Coronary artery (tissue), 2 donors: ENCODE measurements at regions not wholly inside any gene's neighbourhood (a gene's known extent, or its start where the extent isn't known, plus 50 kb on each side); places are given as distances from the start of the nearest gene placed in this dataset.
"Not testable (repeated sequence)": the region's sequence is repeated elsewhere in the genome, so short reads cannot be mapped to it uniquely, and the experiment has no call there.

Source experiments
- DNase-seq: peaks from one replicate; pipeline ENCODE4 v3.0.0-alpha.2; 2017; ENCODE audit warnings: low spot score
- H3K27ac ChIP-seq, 2 donors: fragments of 200-600 bp; sonication (generic); one replicate each; pipeline ENCODE4 v1.5.1; 2016 to 2019
- H3K4me3 ChIP-seq: fragments of 200-600 bp; sonication (generic); 2 replicates; pipeline ENCODE4 v1.5.1; 2016; ENCODE audit warnings: mild to moderate bottlenecking, moderate library complexity
- CTCF ChIP-seq: fragments of 200-600 bp; sonication (generic); IDR thresholded peaks from one replicate; pipeline ENCODE4 v1.5.1; 2019; ENCODE audit warnings: antibody characterized with exemption

GRCh38 chr5:17114715-17115599, 102.5 kb upstream of the BASP1 start:
- Histone ChIP-seq H3K27ac (no peak overlapping the region), H3K4me3 (no peak overlapping the region)
- DNase-seq, result no peak
- TF ChIP-seq CTCF, result no peak

- Histone ChIP-seq H3K27ac (no peak overlapping the region), H3K4me3 (no peak overlapping the region)
- no peak for TF ChIP-seq CTCF
- DNase-seq, result no peak
Observed at GRCh38 chr5:17115855-17116254, 101.6 kb upstream of the BASP1 start.

- Histone ChIP-seq H3K27ac (no peak overlapping the region), H3K4me3 (no peak overlapping the region)
- TF ChIP-seq CTCF, result no peak
- DNase-seq, result no peak
Observed at GRCh38 chr5:17118631-17119030, 98.8 kb upstream of the BASP1 start.

GRCh38 chr5:17120209-17120608, 97.2 kb upstream of the BASP1 start:
- no peak for TF ChIP-seq CTCF
- Histone ChIP-seq H3K4me3 (no peak overlapping the region), H3K27ac (no peak overlapping the region)
- DNase-seq, result no peak

- H3K4me3 ChIP-seq, result no peak overlapping the region
- DNase-seq, result no peak
- H3K27ac ChIP-seq, result no peak overlapping the region
- TF ChIP-seq CTCF, result no peak
Observed at GRCh38 chr5:17121776-17122175, 95.7 kb upstream of the BASP1 start.

GRCh38 chr5:17123010-17123409, 94.4 kb upstream of the BASP1 start:
- H3K27ac ChIP-seq, result no peak overlapping the region
- DNase-seq, result no peak

GRCh38 chr5:17123773-17124172, 93.7 kb upstream of the BASP1 start:
- not testable (repeated sequence) for H3K4me3 ChIP-seq, DNase-seq, H3K27ac ChIP-seq

More at GRCh38 chr5:17123010-17123409, 94.4 kb upstream of the BASP1 start:
- no peak overlapping the region for H3K4me3 ChIP-seq
- TF ChIP-seq CTCF, result no peak
